H9 (cell line): ENCODE measurements at regions not wholly inside any gene's neighbourhood (a gene's known extent, or its start where the extent isn't known, plus 50 kb on each side); places are given as distances from the start of the nearest gene placed in this dataset.

Source experiments
- DNase-seq: peaks from one replicate; pipeline ENCODE4 v3.0.0-alpha.2; 2017
- H2AFZ ChIP-seq: one replicate; pipeline ENCODE4 v1.6.1; 2013; ENCODE audit warnings: mild to moderate bottlenecking, low read length, control low read depth, moderate library complexity
- H2AK5ac ChIP-seq: 2 replicates; pipeline ENCODE4 v1.6.1; 2013; ENCODE audit warnings: low read length, control low read depth, mixed read lengths; ENCODE audit not compliant: insufficient read length
- H2BK120ac ChIP-seq: one replicate; pipeline ENCODE4 v1.6.1; 2013; ENCODE audit warnings: low read depth, mild to moderate bottlenecking, low read length, control low read depth, inconsistent platforms; ENCODE audit not compliant: poor library complexity, severe bottlenecking
- H2BK12ac ChIP-seq: 2 replicates; pipeline ENCODE4 v1.6.1; 2013; ENCODE audit warnings: low read length, control low read depth, mixed read lengths, low read depth; ENCODE audit not compliant: insufficient read length
- H2BK15ac ChIP-seq: 2 replicates; pipeline ENCODE4 v1.6.1; 2013; ENCODE audit warnings: low read depth, low read length, control low read depth
- H2BK20ac ChIP-seq: one replicate; pipeline ENCODE4 v1.6.1; 2013; ENCODE audit warnings: low read depth, mild to moderate bottlenecking, low read length, control low read depth, inconsistent platforms; ENCODE audit not compliant: poor library complexity, severe bottlenecking
- H2BK5ac ChIP-seq: 2 replicates; pipeline ENCODE4 v1.6.1; 2013; ENCODE audit warnings: low read length, control low read depth, mixed read lengths; ENCODE audit not compliant: insufficient read length
- H3K14ac ChIP-seq: 2 replicates; pipeline ENCODE4 v1.6.1; 2013; ENCODE audit warnings: low read length, control low read depth; ENCODE audit not compliant: insufficient read depth
- H3K18ac ChIP-seq: 2 replicates; pipeline ENCODE4 v1.6.1; 2013; ENCODE audit warnings: low read depth, mild to moderate bottlenecking, mixed read lengths, low read length, control low read depth; ENCODE audit not compliant: insufficient read length
- H3K23ac ChIP-seq: 2 replicates; pipeline ENCODE4 v1.6.1; 2013; ENCODE audit warnings: low read length, control low read depth, mixed read lengths, low read depth; ENCODE audit not compliant: insufficient read length
- H3K23me2 ChIP-seq: 2 replicates; pipeline ENCODE4 v1.6.1; 2013; ENCODE audit warnings: low read depth, mild to moderate bottlenecking, mixed read lengths, low read length, control low read depth; ENCODE audit not compliant: insufficient read length, poor library complexity, severe bottlenecking
- H3K27ac ChIP-seq: 2 replicates; pipeline ENCODE4 v1.5.1; 2013; ENCODE audit warnings: low read length, control low read depth, mixed read lengths, low read depth; ENCODE audit not compliant: insufficient read length
- H3K27me3 ChIP-seq: 2 replicates; pipeline ENCODE4 v1.6.1; 2013; ENCODE audit warnings: low read length, control low read depth, inconsistent platforms; ENCODE audit not compliant: insufficient read depth
- H3K4ac ChIP-seq: 2 replicates; pipeline ENCODE4 v1.6.1; 2013; ENCODE audit warnings: low read depth, mild to moderate bottlenecking, control low read depth, inconsistent platforms, low read length, moderate library complexity
- H3K4me1 ChIP-seq: 2 replicates; pipeline ENCODE4 v1.6.1; 2013; ENCODE audit warnings: low read length, control low read depth, inconsistent platforms; ENCODE audit not compliant: insufficient read depth
- H3K4me2 ChIP-seq: 2 replicates; pipeline ENCODE4 v1.6.1; 2013; ENCODE audit warnings: low read length, control low read depth, mixed read lengths; ENCODE audit not compliant: insufficient read length, insufficient read depth
- H3K56ac ChIP-seq: 2 replicates; pipeline ENCODE4 v1.6.1; 2013; ENCODE audit warnings: low read depth, mild to moderate bottlenecking, mixed read lengths, low read length, control low read depth; ENCODE audit not compliant: insufficient read length
- H3K79me1 ChIP-seq: 2 replicates; pipeline ENCODE4 v1.6.1; 2013; ENCODE audit warnings: low read depth, mild to moderate bottlenecking, moderate library complexity, low read length, control low read depth, inconsistent platforms; ENCODE audit not compliant: insufficient read depth, poor library complexity, severe bottlenecking
- H3K79me2 ChIP-seq: 2 replicates; pipeline ENCODE4 v1.6.1; 2013; ENCODE audit warnings: low read length, control low read depth, inconsistent platforms; ENCODE audit not compliant: insufficient read depth
- H3K9ac ChIP-seq: 2 replicates; pipeline ENCODE4 v1.6.1; 2013; ENCODE audit warnings: low read length, control low read depth, mixed read lengths; ENCODE audit not compliant: insufficient read length; ENCODE audit errors: extremely low read depth
- H3K9me3 ChIP-seq: one replicate; pipeline ENCODE4 v1.6.1; 2013; ENCODE audit warnings: low read depth, low read length, inconsistent platforms; ENCODE audit not compliant: control insufficient read depth
- H3T11ph ChIP-seq: one replicate; pipeline ENCODE4 v1.6.1; 2013; ENCODE audit warnings: mild to moderate bottlenecking, low read length, control low read depth, inconsistent platforms
- H4K20me1 ChIP-seq: one replicate; pipeline ENCODE4 v1.6.1; 2013; ENCODE audit not compliant: control insufficient read depth, insufficient read length, insufficient read depth
- H4K5ac ChIP-seq: 2 replicates; pipeline ENCODE4 v1.6.1; 2013; ENCODE audit warnings: low read depth, mild to moderate bottlenecking, mixed read lengths, low read length, control low read depth; ENCODE audit not compliant: insufficient read length
- H4K8ac ChIP-seq: replicated peaks from 2 replicates; pipeline ENCODE4 v1.6.1; 2013; ENCODE audit warnings: low read length, control low read depth, mixed read lengths, low read depth; ENCODE audit not compliant: insufficient read length
- H4K91ac ChIP-seq: 2 replicates; pipeline ENCODE4 v1.6.1; 2013; ENCODE audit warnings: low read depth, mild to moderate bottlenecking, moderate library complexity, mixed read lengths, low read length, control low read depth; ENCODE audit not compliant: insufficient read length
- H3K27ac Mint-ChIP-seq, 3 experiments: 2 replicates in 2 of 3; 3 replicates in 1 of 3; pipeline ENCODE4 v1.8.0; 2020 to 2021; ENCODE audit warnings: mixed read lengths in 3 of 3, mild to moderate bottlenecking in 1 of 3, moderate library complexity in 1 of 3
- H3K27me3 Mint-ChIP-seq: 2 replicates; pipeline ENCODE4 v1.8.0; 2021; ENCODE audit warnings: low read depth, mild to moderate bottlenecking, moderate library complexity, mixed read lengths
- H3K36me3 Mint-ChIP-seq, 3 experiments: 2 replicates in 2 of 3; 3 replicates in 1 of 3; pipeline ENCODE4 v1.8.0; 2020 to 2021; ENCODE audit warnings: low read depth in 3 of 3, mixed read lengths in 3 of 3; ENCODE audit not compliant: insufficient read depth in 1 of 3
- H3K4me1 Mint-ChIP-seq, 2 experiments: 2 replicates each; pipeline ENCODE4 v1.8.0; 2020; ENCODE audit warnings: mixed read lengths in 2 of 2
- H3K4me3 Mint-ChIP-seq, 2 experiments: 2 replicates in 1 of 2; 3 replicates in 1 of 2; pipeline ENCODE4 v1.8.0; 2020 to 2021; ENCODE audit warnings: mild to moderate bottlenecking in 2 of 2, mixed read lengths in 2 of 2, moderate library complexity in 1 of 2
- H3K9me3 Mint-ChIP-seq, 2 experiments: 2 replicates in 1 of 2; 3 replicates in 1 of 2; pipeline ENCODE4 v1.8.0; 2020; ENCODE audit warnings: mild to moderate bottlenecking in 2 of 2, mixed read lengths in 2 of 2, moderate library complexity in 1 of 2
- CTCF ChIP-seq: fragments of 200-600 bp; sonication (generic); conservative IDR thresholded peaks from 3 replicates; pipeline ENCODE4 v1.8.0; 2021; ENCODE audit warnings: antibody characterized with exemption, mild to moderate bottlenecking
- WGBS: extraction: QIAGEN DNeasy Blood & Tissue Kit; methylation state at CpG from one replicate; pipeline ENCODE4 v1.1.7; 2013; ENCODE audit warnings: missing lambda C conversion rate, low lambda C conversion rate, mixed read lengths; ENCODE audit not compliant: insufficient read length; ENCODE audit errors: extremely low coverage; 5-methylcytosine and 5-hydroxymethylcytosine counted together

- WGBS: no CpG with 5 or more reads among the region's 8 CpGs
- no peaks in the 10 kb centered on the region; a peak in 1 of 7 replicates for H3K36me3 Mint-ChIP-seq
- H3K4me1 Mint-ChIP-seq: peaks cover 11 to 14% of the 10 kb centered on the region in 2 experiments
- Histone ChIP-seq H3K23ac (no peak overlapping the region), H3K14ac (no peak overlapping the region), H2BK15ac (no peak overlapping the region), H2BK20ac (no peak overlapping the region), H3K4me2 (no peak overlapping the region), H3K79me1 (no peaks in the 10 kb centered on the region), H3T11ph (no peak overlapping the region), H3K27ac (no peak overlapping the region), H3K9ac (no peak overlapping the region), H3K79me2 (no peaks in the 10 kb centered on the region), H3K4ac (no peak overlapping the region), H4K5ac (no peak overlapping the region), H3K4me1 (no peaks in the 10 kb centered on the region; the same call in 1 of the 2 replicates), H3K56ac (no peak overlapping the region), H2AK5ac (no peak overlapping the region), H4K20me1 (no peaks in the 10 kb centered on the region), H2BK12ac (no peak overlapping the region), H2AFZ (no peak overlapping the region), H3K27me3 (no peaks in the 10 kb centered on the region), H2BK5ac (no peak overlapping the region), H4K8ac (no peak overlapping the region), H4K91ac (no peak overlapping the region), H3K9me3 (no peaks in the 10 kb centered on the region), H3K18ac (no peak overlapping the region), H3K23me2 (no peaks in the 10 kb centered on the region), H2BK120ac (no peak overlapping the region)
- DNase-seq: no peak
- H3K27me3 Mint-ChIP-seq: no peaks in the 10 kb centered on the region
- H3K9me3 Mint-ChIP-seq: no peaks in the 10 kb centered on the region
- no peak; the same call in 2 of the 3 replicates for TF ChIP-seq CTCF
- no peak overlapping the region for H3K27ac Mint-ChIP-seq
- no peak overlapping the region; a peak in 1 of 5 replicates for H3K4me3 Mint-ChIP-seq
These were observed 89.8 kb upstream of the TMEM72 start for GRCh38 chr10:44821290-44821689.
